ENCODE measurements at regions not wholly inside any gene's neighbourhood (a gene's known extent, or its start where the extent isn't known, plus 50 kb on each side); places are given as distances from the start of the nearest gene placed in this dataset.

DNA sequence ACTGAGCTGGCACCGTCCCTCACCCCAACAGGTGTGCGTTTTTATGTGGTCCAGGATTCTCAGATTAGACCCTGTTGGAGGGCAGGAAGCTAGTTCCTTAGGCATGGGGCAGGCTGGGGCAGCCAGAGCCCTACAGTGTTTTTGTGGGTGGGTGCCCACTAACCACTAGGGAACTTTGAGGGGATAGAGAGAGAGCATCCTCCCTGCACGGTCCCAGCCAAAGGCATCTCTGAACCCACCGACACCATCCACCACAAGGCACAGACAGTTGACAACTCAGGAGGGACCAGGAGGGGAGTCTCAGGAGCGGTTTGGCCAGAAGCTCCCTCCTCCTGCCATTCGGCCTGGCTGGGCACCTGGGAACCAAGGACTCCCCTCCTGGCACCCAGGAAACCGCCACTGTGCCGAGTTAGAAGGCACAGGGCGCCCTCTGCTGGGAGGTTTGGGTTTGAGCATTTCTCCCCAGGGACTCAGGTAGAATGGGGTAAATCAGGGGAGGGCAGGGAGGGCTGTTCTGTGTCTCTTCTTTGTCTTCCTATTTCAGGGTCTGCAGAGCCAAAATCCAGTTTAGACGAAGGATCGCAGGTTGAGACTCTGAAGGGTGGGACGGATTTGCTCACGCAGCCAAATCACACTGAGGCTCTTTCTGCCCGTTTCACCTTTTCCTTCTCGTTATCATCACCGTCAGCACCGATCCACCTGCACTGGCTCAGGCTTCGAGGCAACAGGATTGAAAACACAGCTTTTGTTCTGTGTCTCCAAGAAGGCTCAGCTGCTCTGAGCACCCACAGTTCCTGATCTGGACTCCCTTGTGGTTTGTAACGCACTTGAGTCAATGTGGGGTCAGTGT, 84.8 kb upstream of the COL13A1 start:
- intact Hi-C loops (cut with micrococcal nuclease; ENCODE audit: unreplicated experiment) = loop anchor here (1.0 to 2.0 kb wide), 3 partner anchors 21 to 202 kb away; no protein-coding TSS in a partner anchor
- Histone ChIP-seq H3K27ac (ENCODE audit: extremely low read length, insufficient read depth, low read length) (no peak overlapping the region), H3K79me2 (ENCODE audit: insufficient read depth, low read length) (no peaks in the 10 kb centered on the region), H2AFZ (ENCODE audit: low read length) (no peak overlapping the region), H3K4me3 (replicated peaks in 1 of 3; ENCODE audit: insufficient read depth in 1 of 3, low read depth in 2 of 3, low read length in 3 of 3) (no peak overlapping the region), H3K4me2 (ENCODE audit: low read depth, low read length) (no peak overlapping the region), H3K9me3 (ENCODE audit: low read length) (peaks cover 6% of the 10 kb centered on the region; the same call in 1 of the 2 replicates), H3K9ac (ENCODE audit: insufficient read depth, low read depth, low read length) (no peak overlapping the region), H4K20me1 (ENCODE audit: insufficient read depth, low read length) (no peaks in the 10 kb centered on the region), H3K36me3 (replicated peaks in 1 of 2; ENCODE audit: control insufficient read depth in 1 of 2, insufficient read depth in 2 of 2, low read length in 2 of 2) (no peaks in the 10 kb centered on the region), H3K27me3 (ENCODE audit: control insufficient read depth in 1 of 2, insufficient read depth in 2 of 2, low read length in 2 of 2) (peaks cover 0 to 28% of the 10 kb centered on the region in 2 experiments; a peak in 3 of 5 replicates), H3K4me1 (ENCODE audit: insufficient read depth, low read length) (no peaks in the 10 kb centered on the region)
- FAIRE-seq = peak; percentile 43
- peak; percentile 78 for TF ChIP-seq SMC3 (IDR thresholded peaks at IDR 0.05; ENCODE audit: low read length)
- TF ChIP-seq TBX3 (IDR thresholded peaks at IDR 0.05; ENCODE audit: borderline replicate concordance) = no peak
- TF ChIP-seq, protein P1, sequence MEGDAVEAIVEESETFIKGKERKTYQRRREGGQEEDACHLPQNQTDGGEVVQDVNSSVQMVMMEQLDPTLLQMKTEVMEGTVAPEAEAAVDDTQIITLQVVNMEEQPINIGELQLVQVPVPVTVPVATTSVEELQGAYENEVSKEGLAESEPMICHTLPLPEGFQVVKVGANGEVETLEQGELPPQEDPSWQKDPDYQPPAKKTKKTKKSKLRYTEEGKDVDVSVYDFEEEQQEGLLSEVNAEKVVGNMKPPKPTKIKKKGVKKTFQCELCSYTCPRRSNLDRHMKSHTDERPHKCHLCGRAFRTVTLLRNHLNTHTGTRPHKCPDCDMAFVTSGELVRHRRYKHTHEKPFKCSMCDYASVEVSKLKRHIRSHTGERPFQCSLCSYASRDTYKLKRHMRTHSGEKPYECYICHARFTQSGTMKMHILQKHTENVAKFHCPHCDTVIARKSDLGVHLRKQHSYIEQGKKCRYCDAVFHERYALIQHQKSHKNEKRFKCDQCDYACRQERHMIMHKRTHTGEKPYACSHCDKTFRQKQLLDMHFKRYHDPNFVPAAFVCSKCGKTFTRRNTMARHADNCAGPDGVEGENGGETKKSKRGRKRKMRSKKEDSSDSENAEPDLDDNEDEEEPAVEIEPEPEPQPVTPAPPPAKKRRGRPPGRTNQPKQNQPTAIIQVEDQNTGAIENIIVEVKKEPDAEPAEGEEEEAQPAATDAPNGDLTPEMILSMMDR (CRISPR knock-in tag; IDR thresholded peaks at IDR 0.05) = peak; percentile 86
- TF ChIP-seq RAD21 (CRISPR knock-in tag; IDR thresholded peaks at IDR 0.05) = peak; percentile 82
- TF ChIP-seq STAG1 (CRISPR knock-in tag; IDR thresholded peaks at IDR 0.05) = peak; percentile 78
- in situ Hi-C loops (cut with HindIII; ENCODE audit: extremely low pct_ligation_motif_present, low pct_unique_long_range_greater_than_20kb) = loop anchor here (5.0 to 10.0 kb wide), 2 partner anchors 75 to 202 kb away; no protein-coding TSS in a partner anchor
- CTCF ChIA-PET (ENCODE audit: low intra/inter-chr PET ratio, low total read pairs) = interaction anchor here (1.1 to 2.0 kb wide), 4 partner anchors 21 to 202 kb away, joined by 5 to 25 read pairs (median 8); no protein-coding TSS in a partner anchor
- ATAC-seq = peak; percentile 91
- POLR2A ChIA-PET = no interaction called here
- 43% methylated on average over 14 of the region's 19 CpGs for WGBS (ENCODE audit: low lambda C conversion rate)
- BruUV-seq (replicated peaks) = no TSS peak
- peak; percentile 35 for DNase-seq (ENCODE audit: low spot score)

DNA sequence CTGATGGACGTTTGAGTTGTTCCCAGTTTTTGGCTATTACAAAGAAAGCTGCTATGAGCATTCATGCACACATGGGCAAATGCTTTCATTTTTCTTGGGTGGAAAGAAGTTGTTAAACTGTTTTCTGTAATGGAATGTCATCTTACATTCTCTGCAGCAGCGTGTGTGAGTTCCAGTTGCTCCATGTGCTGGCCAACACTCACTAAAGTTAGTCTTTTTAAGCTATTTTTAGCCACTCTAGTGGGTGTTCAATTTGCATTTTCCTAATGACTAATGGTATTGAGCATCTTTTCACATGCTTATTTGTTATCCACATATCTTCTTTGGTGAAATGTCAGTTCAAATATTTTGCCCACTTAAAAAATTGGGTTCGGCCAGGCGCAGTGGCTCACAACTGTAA, 82.8 kb upstream of the COL13A1 start:
- H3K9me3 ChIP-seq (ENCODE audit: low read length) = peaks cover 6% of the 10 kb centered on the region; the same call in 1 of the 2 replicates
- in situ Hi-C loops (cut with HindIII; ENCODE audit: extremely low pct_ligation_motif_present, low pct_unique_long_range_greater_than_20kb) = loop anchor here (5.0 to 10.0 kb wide), 2 partner anchors 77 to 204 kb away; no protein-coding TSS in a partner anchor
- ChIA-PET CTCF (ENCODE audit: low intra/inter-chr PET ratio, low total read pairs) (no interaction called here), POLR2A (no interaction called here)
- no peak overlapping the region for H3K4me2 ChIP-seq (ENCODE audit: low read depth, low read length)
- intact Hi-C loops (cut with micrococcal nuclease; ENCODE audit: unreplicated experiment) = no loop called here
- H3K27me3 ChIP-seq (ENCODE audit: control insufficient read depth in 1 of 2, insufficient read depth in 2 of 2, low read length in 2 of 2) = peaks cover 0 to 29% of the 10 kb centered on the region in 2 experiments; a peak in 3 of 5 replicates
- no peak overlapping the region for H3K4me3 ChIP-seq (replicated peaks in 1 of 3; ENCODE audit: insufficient read depth in 1 of 3, low read depth in 2 of 3, low read length in 3 of 3)
- H3K9ac ChIP-seq (ENCODE audit: insufficient read depth, low read depth, low read length) = no peak overlapping the region
- no peaks in the 10 kb centered on the region for H3K4me1 ChIP-seq (ENCODE audit: insufficient read depth, low read length)
- ATAC-seq (no peak), FAIRE-seq (no peak), DNase-seq (ENCODE audit: low spot score) (no peak)
- no peaks in the 10 kb centered on the region for H3K79me2 ChIP-seq (ENCODE audit: insufficient read depth, low read length)
- WGBS (ENCODE audit: low lambda C conversion rate) = 17% methylated on average over 4 of the region's 4 CpGs
- no peak overlapping the region for H2AFZ ChIP-seq (ENCODE audit: low read length)
- BruUV-seq (replicated peaks) = no TSS peak
- no peaks in the 10 kb centered on the region for H4K20me1 ChIP-seq (ENCODE audit: insufficient read depth, low read length)
- no peak overlapping the region for H3K27ac ChIP-seq (ENCODE audit: extremely low read length, insufficient read depth, low read length)
- no peaks in the 10 kb centered on the region for H3K36me3 ChIP-seq (replicated peaks in 1 of 2; ENCODE audit: control insufficient read depth in 1 of 2, insufficient read depth in 2 of 2, low read length in 2 of 2)
- TF ChIP-seq ZNF484 (CRISPR knock-in tag; IDR thresholded peaks at IDR 0.05; ENCODE audit: borderline replicate concordance, low read depth) (no peak), NR1H2 (CRISPR knock-in tag; IDR thresholded peaks at IDR 0.05; ENCODE audit: borderline replicate concordance, low read depth) (no peak), ZNF772 (CRISPR knock-in tag; IDR thresholded peaks at IDR 0.05) (no peak), ZNF75D (CRISPR knock-in tag; IDR thresholded peaks at IDR 0.05; ENCODE audit: borderline replicate concordance) (no peak), SOX13 (IDR thresholded peaks at IDR 0.05) (no peak), SOX13 (CRISPR knock-in tag; conservative IDR thresholded peaks at IDR 0.05 in 1 of 2, IDR thresholded peaks at IDR 0.05 in 1 of 2) (no peak), TCF7 (IDR thresholded peaks at IDR 0.05; ENCODE audit: low read depth) (no peak), GZF1 (CRISPR knock-in tag; IDR thresholded peaks at IDR 0.05) (no peak), STAG1 (CRISPR knock-in tag; IDR thresholded peaks at IDR 0.05) (no peak), SETDB1 (CRISPR knock-in tag; IDR thresholded peaks at IDR 0.05; ENCODE audit: borderline replicate concordance) (no peak)
- TF ChIP-seq, protein P2, sequence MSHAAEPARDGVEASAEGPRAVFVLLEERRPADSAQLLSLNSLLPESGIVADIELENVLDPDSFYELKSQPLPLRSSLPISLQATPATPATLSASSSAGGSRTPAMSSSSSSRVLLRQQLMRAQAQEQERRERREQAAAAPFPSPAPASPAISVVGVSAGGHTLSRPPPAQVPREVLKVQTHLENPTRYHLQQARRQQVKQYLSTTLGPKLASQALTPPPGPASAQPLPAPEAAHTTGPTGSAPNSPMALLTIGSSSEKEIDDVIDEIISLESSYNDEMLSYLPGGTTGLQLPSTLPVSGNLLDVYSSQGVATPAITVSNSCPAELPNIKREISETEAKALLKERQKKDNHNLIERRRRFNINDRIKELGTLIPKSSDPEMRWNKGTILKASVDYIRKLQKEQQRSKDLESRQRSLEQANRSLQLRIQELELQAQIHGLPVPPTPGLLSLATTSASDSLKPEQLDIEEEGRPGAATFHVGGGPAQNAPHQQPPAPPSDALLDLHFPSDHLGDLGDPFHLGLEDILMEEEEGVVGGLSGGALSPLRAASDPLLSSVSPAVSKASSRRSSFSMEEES (CRISPR knock-in tag; IDR thresholded peaks at IDR 0.05) = no peak
